NCI-H1092 treated with DMSO at 0.1 percent for 48 hours (cell line): ENCODE measurements at regions not wholly inside any gene's neighbourhood (a gene's known extent, or its start where the extent isn't known, plus 50 kb on each side); places are given as distances from the start of the nearest gene placed in this dataset.

Experiments
- DNase-seq: peaks from one replicate; lab custom pipeline; 2025; lab: John Stamatoyannopoulos, UW

GRCh38 chr4:178595500-178596138, 1153.4 kb upstream of the AGA start:
- no peak for DNase-seq

DNA sequence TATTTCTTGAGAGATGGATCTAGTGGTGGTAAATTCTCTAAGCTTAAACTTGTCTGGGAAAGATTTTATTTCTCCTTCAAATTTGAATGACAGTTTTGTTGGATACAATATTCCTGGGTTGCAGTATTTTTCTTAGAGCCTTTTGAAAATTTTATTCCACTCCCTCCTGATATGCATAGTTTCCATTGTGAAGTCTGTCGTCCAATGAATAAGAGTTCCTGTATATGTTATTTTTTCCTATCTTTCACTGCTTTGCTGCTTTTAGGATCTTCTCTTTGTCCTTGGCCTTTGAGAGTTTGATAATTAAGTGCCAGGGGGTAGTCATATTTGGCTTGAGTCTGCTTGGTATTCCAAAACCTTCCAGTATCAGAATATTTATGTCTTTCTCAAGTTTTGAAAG, 1156.4 kb upstream of the AGA start:
- no peak for DNase-seq

DNA sequence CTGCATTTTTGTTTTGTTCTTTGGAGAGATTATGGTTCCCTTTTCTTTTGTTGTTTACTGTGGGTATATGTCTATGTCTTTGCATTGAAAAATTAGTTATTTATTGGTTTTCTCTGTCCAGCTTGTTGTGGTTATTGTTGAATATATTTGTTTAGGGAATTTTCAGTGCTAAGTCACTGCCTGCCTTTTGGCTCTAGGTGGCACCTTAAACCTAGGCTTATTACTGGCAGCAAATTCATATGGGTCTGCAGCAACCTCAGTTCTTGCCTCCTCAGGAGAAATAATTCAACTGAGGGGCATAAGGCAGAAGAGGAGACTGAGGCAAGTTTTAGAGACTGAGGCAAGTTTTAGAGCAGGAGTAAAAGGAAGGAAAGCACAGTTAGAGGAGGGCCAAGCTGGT, 1157.3 kb upstream of the AGA start:
- no peak for DNase-seq

DNA sequence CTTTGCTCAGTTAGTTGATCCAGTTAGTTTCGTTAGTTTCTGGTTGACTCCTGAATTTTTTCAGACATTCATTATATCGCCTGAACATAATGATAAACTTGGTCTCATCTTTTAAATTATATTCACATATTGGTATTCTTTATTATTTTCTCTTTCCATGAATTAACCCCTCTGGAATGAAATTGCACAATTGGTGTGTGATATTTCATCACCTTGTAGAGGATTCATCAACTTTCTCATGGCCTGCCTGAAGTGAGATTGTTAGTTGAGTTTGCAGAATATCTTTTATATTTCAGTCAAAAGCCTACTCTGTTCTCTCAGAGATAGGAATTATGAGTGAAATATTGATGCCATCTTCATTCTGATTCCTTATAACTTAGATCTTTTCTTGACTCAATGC, 1160.6 kb upstream of the AGA start:
- DNase-seq, result no peak

DNA sequence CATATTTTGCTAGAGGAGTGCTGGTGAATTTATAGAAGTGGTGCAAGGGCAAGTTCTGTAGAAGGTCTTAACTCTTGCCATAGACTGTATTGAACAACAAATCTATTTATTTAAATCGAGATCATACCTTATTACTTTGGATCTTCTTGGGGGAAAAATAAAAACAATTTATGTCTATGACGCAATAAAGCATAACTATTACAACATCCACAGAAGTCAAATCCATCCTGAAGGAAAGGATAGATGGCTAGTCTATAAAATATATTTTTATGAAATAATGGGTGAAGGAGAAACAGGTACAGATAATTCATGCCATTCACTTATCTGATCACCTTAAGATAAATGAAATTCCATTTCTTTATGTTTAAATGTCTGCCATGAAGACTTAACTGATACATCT, 1168.8 kb upstream of the AGA start:
- no peak for DNase-seq

DNA sequence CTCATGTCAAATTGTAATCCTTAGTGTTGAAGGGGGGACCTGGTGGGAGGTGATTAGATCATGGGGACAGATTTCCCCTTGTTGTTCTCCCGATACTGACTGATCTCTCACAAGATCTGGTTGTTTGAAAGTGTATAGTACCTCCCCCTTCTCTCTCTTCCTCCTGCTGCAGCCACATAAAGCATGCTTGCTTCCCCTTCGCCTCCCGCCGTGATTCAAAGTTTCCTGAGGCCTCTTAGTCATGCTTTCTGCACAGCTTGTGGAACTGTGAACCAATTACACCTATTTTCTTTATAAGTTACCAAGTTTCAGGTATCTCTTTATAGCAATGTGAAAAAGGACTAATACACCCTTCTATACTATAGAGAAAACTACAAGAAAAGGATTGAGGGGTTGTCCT, 1170.5 kb upstream of the AGA start:
- DNase-seq, result no peak

DNA sequence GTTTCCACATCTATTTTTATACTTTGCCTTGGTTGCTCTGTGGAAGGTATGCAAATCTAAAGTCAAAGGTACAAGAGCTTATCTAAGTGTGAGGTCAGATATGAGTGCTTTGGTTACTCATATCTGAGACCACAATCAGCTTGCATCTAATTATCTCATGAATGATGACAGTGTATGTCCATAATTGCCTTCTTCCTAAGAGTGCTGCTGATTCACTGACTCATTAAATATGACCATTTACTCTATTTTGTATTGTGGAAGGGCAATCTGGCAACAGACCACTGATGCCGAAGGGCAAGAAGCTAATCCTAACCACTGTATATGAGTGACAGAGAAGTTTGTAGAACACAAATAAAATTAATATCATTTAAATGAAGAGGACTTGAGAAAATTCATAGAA, 1190.2 kb upstream of the AGA start:
- no peak for DNase-seq

- DNase-seq, result no peak
Measured at GRCh38 chr4:178633263-178633662, 1191.0 kb upstream of the AGA start.

DNA sequence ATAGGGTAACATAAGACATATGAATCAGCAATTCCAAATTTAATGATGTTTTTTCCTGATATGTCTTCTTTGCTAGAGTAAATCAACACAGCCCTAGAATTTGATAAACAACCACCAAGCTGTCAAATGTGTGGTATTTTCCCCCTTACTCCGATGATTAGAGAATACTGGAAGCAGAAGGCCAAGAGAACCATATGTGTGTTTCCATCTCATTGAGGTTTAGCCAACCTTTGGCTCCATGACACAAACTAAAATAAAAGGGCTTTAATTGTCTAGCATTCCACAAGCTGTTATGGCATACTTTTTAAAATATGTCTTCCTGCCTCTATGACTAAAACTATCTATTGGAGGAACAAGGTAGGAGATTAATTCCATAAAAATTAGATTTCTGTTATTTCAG, 1222.4 kb upstream of the AGA start:
- DNase-seq, result no peak

DNA sequence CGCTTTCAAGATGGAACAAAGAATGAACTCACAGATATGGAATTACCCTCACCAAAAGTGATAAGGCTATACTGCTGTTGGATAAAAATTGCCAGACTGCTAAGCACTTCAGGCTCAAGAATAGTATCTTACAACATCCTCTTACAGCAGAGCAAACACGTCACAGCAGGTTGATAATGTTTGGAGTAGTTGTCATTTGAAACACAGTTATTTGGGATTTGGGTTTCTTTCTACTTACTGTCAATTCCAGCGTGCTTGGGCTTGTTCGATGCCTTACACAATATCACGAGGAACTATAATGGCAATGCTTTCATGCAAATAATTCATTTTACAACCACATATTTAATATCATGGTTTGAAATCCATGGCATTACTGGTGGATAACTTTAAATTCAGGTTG, 1223.7 kb upstream of the AGA start:
- DNase-seq, result no peak

GRCh38 chr4:178671766-178672165, 1229.5 kb upstream of the AGA start:
- no peak for DNase-seq

DNA sequence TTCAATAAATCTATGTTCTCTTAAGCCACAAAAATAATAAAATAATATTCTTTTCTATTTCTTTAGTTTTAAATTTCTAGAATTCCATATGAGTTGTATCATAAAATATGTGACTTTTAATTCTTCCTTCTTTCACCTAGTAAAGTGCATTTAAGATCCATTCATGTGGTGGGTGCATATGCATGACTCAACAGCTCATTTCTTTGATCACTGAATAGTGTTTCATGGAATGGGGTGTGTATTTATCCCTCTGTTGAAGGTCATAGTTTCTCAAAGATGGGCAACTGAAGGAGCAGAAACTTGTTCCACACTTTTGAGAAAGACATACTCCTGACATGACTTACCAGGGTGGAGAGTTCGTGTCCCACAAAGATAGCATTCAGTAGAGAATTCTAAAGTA, 1230.3 kb upstream of the AGA start:
- no peak for DNase-seq

GRCh38 chr4:178681871-178682270, 1239.6 kb upstream of the AGA start:
- no peak for DNase-seq

- no peak for DNase-seq
Measured at GRCh38 chr4:178689926-178690325, 1247.7 kb upstream of the AGA start.

- DNase-seq, result no peak
Measured at GRCh38 chr4:178693816-178694215, 1251.6 kb upstream of the AGA start.

DNA sequence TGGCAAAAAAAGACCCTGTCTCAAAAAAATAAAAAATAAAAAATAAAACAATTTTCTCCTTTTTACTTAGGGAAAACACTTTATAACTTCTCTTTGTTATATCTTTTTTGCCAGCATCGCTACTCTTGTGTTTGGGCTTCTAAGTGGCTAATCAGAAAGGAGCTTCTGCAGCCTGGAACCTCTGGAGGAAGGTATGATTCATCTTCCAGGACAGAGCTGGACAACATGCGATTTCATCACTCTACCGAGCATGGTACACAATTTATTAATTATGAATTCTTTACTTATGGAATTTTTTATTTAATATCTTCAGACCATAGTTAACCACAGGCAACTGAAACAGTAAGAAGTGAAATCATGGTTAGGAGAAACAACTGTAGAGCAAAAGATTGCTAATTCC, 1254.3 kb upstream of the AGA start:
- DNase-seq, result no peak

DNA sequence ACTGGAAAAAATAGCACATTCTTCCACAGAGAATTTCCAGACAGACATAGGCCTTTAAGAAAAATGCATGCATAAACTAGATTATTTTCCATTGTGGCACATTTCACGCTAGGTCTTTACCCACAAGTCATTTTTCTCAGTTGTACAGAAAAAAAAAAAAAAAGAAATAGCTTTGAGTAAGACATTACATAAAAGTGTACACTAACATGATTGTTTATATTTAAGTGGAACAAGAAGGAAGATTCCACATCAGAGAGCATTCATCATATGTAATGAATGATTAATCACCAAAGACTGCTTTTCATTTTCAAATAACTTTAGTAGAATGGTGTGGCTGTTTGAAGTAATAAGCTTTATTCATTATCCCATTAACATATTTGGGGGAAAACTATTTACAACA, 1270.2 kb upstream of the AGA start:
- DNase-seq, result no peak

GRCh38 chr4:178738026-178738425, 1295.8 kb upstream of the AGA start:
- no peak for DNase-seq

GRCh38 chr4:178745203-178745602, 1303.0 kb upstream of the AGA start:
- DNase-seq, result no peak

DNA sequence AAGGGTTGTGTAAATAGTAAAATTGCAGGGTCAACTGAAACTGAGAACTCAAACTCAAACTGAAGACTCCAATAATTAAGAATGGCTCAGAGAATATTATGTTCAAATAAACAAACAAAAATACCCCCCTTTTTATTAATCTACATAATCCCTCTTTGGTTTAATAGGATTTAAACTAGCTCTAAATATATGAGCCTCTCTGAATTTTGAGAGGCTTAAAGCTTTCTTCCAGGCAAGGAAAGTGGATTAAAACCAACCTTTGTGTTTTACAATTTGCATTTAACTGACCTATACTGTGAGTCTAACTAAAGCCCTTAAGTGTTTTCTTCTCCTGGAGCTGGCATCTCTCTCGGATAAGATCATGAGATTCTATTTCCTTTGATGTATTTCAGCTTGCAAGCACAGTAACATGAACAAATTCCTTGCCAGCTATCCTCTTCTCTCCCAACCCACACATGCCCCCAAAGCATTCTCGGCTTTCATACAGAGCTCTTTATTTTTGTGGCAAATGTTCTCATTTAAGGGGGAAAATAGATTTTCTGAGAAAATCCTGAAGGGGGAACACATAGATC, 1310.8 kb upstream of the AGA start:
- no peak for DNase-seq

- no peak for DNase-seq
Measured at GRCh38 chr4:178778496-178778895, 1336.3 kb upstream of the AGA start.

DNA sequence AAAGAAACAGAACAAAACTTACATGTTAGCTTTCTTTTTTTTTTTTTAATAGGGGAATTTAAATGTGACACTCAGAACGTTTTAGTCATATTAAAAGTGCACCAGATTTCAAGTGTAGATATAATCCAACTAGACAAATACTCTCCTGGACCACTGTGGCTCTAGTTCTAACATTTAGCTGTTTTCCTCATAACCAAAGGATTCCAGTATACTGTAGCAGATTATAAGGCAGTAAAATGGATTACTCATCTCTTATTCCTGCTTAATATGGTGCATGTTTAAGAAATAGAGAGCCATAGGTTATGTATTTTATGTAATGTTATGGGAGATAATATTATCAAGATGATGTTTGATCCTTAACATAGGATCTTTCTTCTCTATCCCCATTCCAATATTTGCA, 1339.5 kb upstream of the AGA start:
- DNase-seq, result no peak

- no peak for DNase-seq
Measured at GRCh38 chr4:178784491-178784890, 1342.3 kb upstream of the AGA start.

- no peak for DNase-seq
Measured at GRCh38 chr4:178789279-178789678, 1347.0 kb upstream of the AGA start.
